ENCODE measurements at regions not wholly inside any gene's neighbourhood (a gene's known extent, or its start where the extent isn't known, plus 50 kb on each side); places are given as distances from the start of the nearest gene placed in this dataset.

- BruUV-seq (replicated peaks): no TSS peak
Observed at GRCh38 chr3:72322264-72322976, 525.8 kb downstream of the SHQ1 start.

More at GRCh38 chr3:72322264-72322976, 525.8 kb downstream of the SHQ1 start:
- ATAC-seq (ENCODE audit: low read depth) (no peak), DNase-seq (no peak)
- no peak overlapping the region for H3K56ac ChIP-seq (ENCODE audit: extremely low read depth, insufficient read depth, low read length)
- ChIA-PET CTCF (interaction anchor here (1.0 kb wide), 1 partner anchor 17 kb away, joined by 4 read pairs; no protein-coding TSS in a partner anchor), POLR2A (ENCODE audit: unreplicated experiment) (no interaction called here)
- H4K91ac ChIP-seq (ENCODE audit: insufficient read depth, low read depth, low read length): no peak overlapping the region
- H2BK15ac ChIP-seq (ENCODE audit: low read depth, low read length): no peak overlapping the region
- H2AK5ac ChIP-seq (ENCODE audit: low read depth, low read length): 0 out of 2 replicates have a peak overlapping the region, but pooled peaks have one; percentile 43
- WGBS, 2 experiments (ENCODE audit: extremely low coverage in 2 of 2, insufficient read length in 1 of 2): no CpG with 5 or more reads among the region's 11 CpGs
- H3K79me1 ChIP-seq (ENCODE audit: low read depth in 1 of 2, low read length in 2 of 2): no peaks in the 10 kb centered on the region
- H2BK120ac ChIP-seq (ENCODE audit: low read depth, low read length): no peak overlapping the region
- in situ Hi-C loops (cut with MboI; ENCODE audit: low sequenced_read_pairs): no loop called here
- intact Hi-C loops (cut with micrococcal nuclease): no loop called here
- H4K5ac ChIP-seq (ENCODE audit: low read depth, low read length): no peak overlapping the region
- H4K20me1 ChIP-seq (ENCODE audit: insufficient read depth, low read length): no peaks in the 10 kb centered on the region
- no peak overlapping the region for H3K4ac ChIP-seq (ENCODE audit: low read depth, low read length)
- no peak overlapping the region for H3K9ac ChIP-seq (ENCODE audit: low read depth, low read length)
- no peaks in the 10 kb centered on the region for H3K36me3 ChIP-seq (ENCODE audit: control insufficient read depth, insufficient read depth, low read length)
- H3K9me1 ChIP-seq (ENCODE audit: insufficient read depth, low read length): peaks cover 7% of the 10 kb centered on the region
- H3K27me3 ChIP-seq (ENCODE audit: control insufficient read depth, insufficient read depth, low read length): peaks cover 15% of the 10 kb centered on the region; the same call in 1 of the 2 replicates
- peak; percentile 10; the same call in 1 of the 2 replicates for TF ChIP-seq CEBPB (IDR thresholded peaks at IDR 0.05; ENCODE audit: low read depth, low read length)
- TF ChIP-seq POLR2A (IDR thresholded peaks at IDR 0.05; ENCODE audit: low read depth, low read length): no peak
- H3K18ac ChIP-seq (ENCODE audit: low read depth, low read length): no peak overlapping the region
- no peak overlapping the region for H2AFZ ChIP-seq (replicated peaks; ENCODE audit: low read length, poor library complexity)
- H3K4me2 ChIP-seq (ENCODE audit: low read depth, low read length): no peak overlapping the region
- no peak overlapping the region for H3K4me3 ChIP-seq (ENCODE audit: insufficient read depth, low read depth, low read length)
- H3K23ac ChIP-seq (ENCODE audit: low read depth, low read length): no peak overlapping the region
- no peak overlapping the region for H4K8ac ChIP-seq (ENCODE audit: low read depth in 2 of 2, low read length in 2 of 2)
- H3K4me1 ChIP-seq (ENCODE audit: control insufficient read depth, insufficient read depth, low read length): peaks cover 17% of the 10 kb centered on the region
- H2BK5ac ChIP-seq (ENCODE audit: low read depth, low read length, poor library complexity, severe bottlenecking): no peak overlapping the region
- dilution Hi-C loops (cut with HindIII; ENCODE audit: low sequenced_read_pairs, unreplicated experiment): no loop called here
- H3K9me3 ChIP-seq (ENCODE audit: control insufficient read depth, insufficient read depth, low read length): no peaks in the 10 kb centered on the region
- H2BK20ac ChIP-seq (ENCODE audit: low read depth, low read length): no peak overlapping the region
- no peak overlapping the region for H2AK9ac ChIP-seq (replicated peaks; ENCODE audit: low read depth, low read length, poor library complexity)
- no peak overlapping the region for H3K14ac ChIP-seq (replicated peaks; ENCODE audit: low read depth, low read length)
- no peak overlapping the region for H3K27ac ChIP-seq (ENCODE audit: insufficient read depth, low read length)

All from IMR-90 (cell line).